NCI-H1436 treated with DMSO at 0.1 percent for 48 hours (cell line): ENCODE measurements at regions not wholly inside any gene's neighbourhood (a gene's known extent, or its start where the extent isn't known, plus 50 kb on each side); places are given as distances from the start of the nearest gene placed in this dataset.
"Not testable (repeated sequence)": the region's sequence is repeated elsewhere in the genome, so short reads cannot be mapped to it uniquely, and the experiment has no call there.

Experiments used
- DNase-seq: peaks from one replicate; lab custom pipeline; 2025; lab: John Stamatoyannopoulos, UW

GRCh38 chrX:13223868-13224567 lies 95.8 kb downstream of the ATXN3L start:
- no peak for DNase-seq

GRCh38 chrX:13220916-13221315 lies 98.9 kb downstream of the ATXN3L start:
- DNase-seq = no peak

GRCh38 chrX:13219991-13220764 lies 99.7 kb downstream of the ATXN3L start:
- DNase-seq = no peak

GRCh38 chrX:13218758-13219157 lies 101.1 kb downstream of the ATXN3L start:
- DNase-seq = no peak

GRCh38 chrX:13216139-13216538 lies 103.7 kb downstream of the ATXN3L start:
- DNase-seq = no peak

GRCh38 chrX:13215729-13216128 lies 104.1 kb downstream of the ATXN3L start:
- no peak for DNase-seq

- no peak for DNase-seq
Observed at GRCh38 chrX:13212191-13212651, 107.6 kb downstream of the ATXN3L start.

- not testable (repeated sequence) for DNase-seq
Observed at GRCh38 chrX:13210142-13210541, 109.7 kb downstream of the ATXN3L start.

- not testable (repeated sequence) for DNase-seq
Observed at GRCh38 chrX:13209704-13210103, 110.1 kb downstream of the ATXN3L start.

- no peak for DNase-seq
Observed at GRCh38 chrX:13208281-13208935, 111.4 kb downstream of the ATXN3L start.

GRCh38 chrX:13203271-13203670 lies 116.6 kb downstream of the ATXN3L start:
- DNase-seq = no peak

GRCh38 chrX:13201605-13202219 lies 118.1 kb downstream of the ATXN3L start:
- no peak for DNase-seq

- no peak for DNase-seq
Observed at GRCh38 chrX:13200398-13200797, 119.5 kb downstream of the ATXN3L start.

- DNase-seq = no peak
Observed at GRCh38 chrX:13198762-13199064, 121.1 kb downstream of the ATXN3L start.

GRCh38 chrX:13198056-13198761 lies 121.6 kb downstream of the ATXN3L start:
- DNase-seq = no peak

- no peak for DNase-seq
Observed at GRCh38 chrX:13196782-13197181, 123.1 kb downstream of the ATXN3L start.

GRCh38 chrX:13195340-13195739 lies 124.5 kb downstream of the ATXN3L start:
- no peak for DNase-seq

GRCh38 chrX:13194291-13195103 lies 125.4 kb downstream of the ATXN3L start:
- DNase-seq = peak; percentile 72

GRCh38 chrX:13190051-13190450 lies 129.8 kb downstream of the ATXN3L start:
- no peak for DNase-seq

GRCh38 chrX:13189380-13189779 lies 130.5 kb downstream of the ATXN3L start:
- DNase-seq = no peak

GRCh38 chrX:13188731-13189309 lies 131.0 kb downstream of the ATXN3L start:
- DNase-seq = no peak
